HEK293T (cell line): ENCODE measurements at regions not wholly inside any gene's neighbourhood (a gene's known extent, or its start where the extent isn't known, plus 50 kb on each side); places are given as distances from the start of the nearest gene placed in this dataset.

Experiments
- ARNT ChIP-seq: fragments of 450-650 bp; IDR thresholded peaks from 2 replicates; pipeline ENCODE4 v1.6.1; 2017; ENCODE audit warnings: mild to moderate bottlenecking
- CTBP1 ChIP-seq: fragments of 450-650 bp; IDR thresholded peaks from 2 replicates; pipeline ENCODE4 v1.6.1; 2016; ENCODE audit warnings: borderline replicate concordance
- SP1 ChIP-seq: fragments of 450-650 bp; IDR thresholded peaks from 2 replicates; pipeline ENCODE4 v1.6.1; 2017

DNA sequence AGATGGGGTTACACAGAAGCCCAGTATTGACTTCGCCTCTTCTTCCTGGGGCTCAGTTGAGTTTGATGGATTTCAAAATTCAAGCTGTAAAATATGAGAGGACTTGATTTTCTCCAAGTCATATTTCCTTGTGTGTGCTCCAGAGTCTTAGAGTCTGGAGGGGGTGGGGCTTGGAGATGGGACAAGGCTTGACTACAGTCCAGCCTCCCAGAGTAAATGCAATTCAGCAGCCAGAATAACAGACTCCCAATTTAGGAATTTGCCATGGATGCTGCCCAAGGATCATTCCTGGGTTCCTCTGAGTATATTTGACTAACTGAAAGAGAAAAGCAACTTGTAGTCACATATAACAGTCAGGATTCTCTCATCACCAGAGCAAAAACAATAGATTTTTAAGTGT is 53.7 kb upstream of the RBPJ start:
- TF ChIP-seq CTBP1 (no peak), ARNT (no peak), SP1 (no peak)
